ENCODE measurements at regions not wholly inside any gene's neighbourhood (a gene's known extent, or its start where the extent isn't known, plus 50 kb on each side); places are given as distances from the start of the nearest gene placed in this dataset.

DNA sequence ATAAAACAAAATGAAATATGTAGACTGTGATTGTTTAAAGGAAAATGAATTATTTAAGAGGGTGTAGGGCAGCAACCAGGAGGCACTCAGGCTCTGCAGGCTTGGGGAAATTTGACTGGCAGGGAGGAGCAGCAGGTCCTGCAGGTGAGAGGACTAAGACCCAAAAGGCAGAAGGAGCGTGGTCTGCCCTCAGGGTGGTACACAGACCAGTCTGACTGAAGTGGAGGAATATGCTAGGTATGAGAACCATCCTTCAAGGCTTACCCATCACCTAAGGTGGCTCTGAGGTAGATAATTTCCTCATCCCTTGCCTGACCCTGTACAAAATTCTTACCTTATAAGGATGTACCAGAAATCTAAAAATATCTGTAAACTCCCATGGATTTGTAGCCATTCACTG, 261.3 kb upstream of the RASGEF1B start (continued):
- TF ChIP-seq, protein P1, sequence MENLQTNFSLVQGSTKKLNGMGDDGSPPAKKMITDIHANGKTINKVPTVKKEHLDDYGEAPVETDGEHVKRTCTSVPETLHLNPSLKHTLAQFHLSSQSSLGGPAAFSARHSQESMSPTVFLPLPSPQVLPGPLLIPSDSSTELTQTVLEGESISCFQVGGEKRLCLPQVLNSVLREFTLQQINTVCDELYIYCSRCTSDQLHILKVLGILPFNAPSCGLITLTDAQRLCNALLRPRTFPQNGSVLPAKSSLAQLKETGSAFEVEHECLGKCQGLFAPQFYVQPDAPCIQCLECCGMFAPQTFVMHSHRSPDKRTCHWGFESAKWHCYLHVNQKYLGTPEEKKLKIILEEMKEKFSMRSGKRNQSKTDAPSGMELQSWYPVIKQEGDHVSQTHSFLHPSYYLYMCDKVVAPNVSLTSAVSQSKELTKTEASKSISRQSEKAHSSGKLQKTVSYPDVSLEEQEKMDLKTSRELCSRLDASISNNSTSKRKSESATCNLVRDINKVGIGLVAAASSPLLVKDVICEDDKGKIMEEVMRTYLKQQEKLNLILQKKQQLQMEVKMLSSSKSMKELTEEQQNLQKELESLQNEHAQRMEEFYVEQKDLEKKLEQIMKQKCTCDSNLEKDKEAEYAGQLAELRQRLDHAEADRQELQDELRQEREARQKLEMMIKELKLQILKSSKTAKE (IDR thresholded peaks at IDR 0.05; ENCODE audit: low read depth, poor library complexity, severe bottlenecking), result no peak
- TF ChIP-seq RB1 (IDR thresholded peaks at IDR 0.05; ENCODE audit: borderline replicate concordance), result no peak
- TF ChIP-seq ZNF384 (IDR thresholded peaks at IDR 0.05; ENCODE audit: borderline replicate concordance, low read depth, low read length), result no peak
- no peak for TF ChIP-seq BACH1 (IDR thresholded peaks at IDR 0.05; ENCODE audit: borderline replicate concordance)
- TF ChIP-seq, protein P2, sequence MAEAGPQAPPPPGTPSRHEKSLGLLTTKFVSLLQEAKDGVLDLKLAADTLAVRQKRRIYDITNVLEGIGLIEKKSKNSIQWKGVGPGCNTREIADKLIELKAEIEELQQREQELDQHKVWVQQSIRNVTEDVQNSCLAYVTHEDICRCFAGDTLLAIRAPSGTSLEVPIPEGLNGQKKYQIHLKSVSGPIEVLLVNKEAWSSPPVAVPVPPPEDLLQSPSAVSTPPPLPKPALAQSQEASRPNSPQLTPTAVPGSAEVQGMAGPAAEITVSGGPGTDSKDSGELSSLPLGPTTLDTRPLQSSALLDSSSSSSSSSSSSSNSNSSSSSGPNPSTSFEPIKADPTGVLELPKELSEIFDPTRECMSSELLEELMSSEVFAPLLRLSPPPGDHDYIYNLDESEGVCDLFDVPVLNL (IDR thresholded peaks at IDR 0.05; ENCODE audit: low read depth, low read length), result no peak

DNA sequence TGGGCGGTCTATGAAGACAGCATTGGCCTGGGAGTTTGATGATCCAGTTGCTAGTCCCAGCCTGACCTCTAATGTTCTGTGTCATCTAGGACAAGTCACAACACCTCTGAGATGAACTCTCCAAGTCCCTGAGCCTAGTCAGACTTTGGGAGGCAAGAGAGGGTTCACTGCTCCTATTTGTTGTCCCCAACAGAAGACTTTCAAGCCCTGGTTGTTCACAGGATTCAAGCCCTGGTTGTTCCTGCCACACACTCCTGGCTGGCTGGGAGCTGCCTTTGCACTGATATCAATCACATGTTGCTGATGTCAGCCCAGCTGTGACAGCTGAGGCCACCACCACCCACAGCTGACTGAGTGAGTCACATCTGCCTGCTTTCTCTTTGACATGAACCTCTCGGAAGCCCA, 253.2 kb upstream of the RASGEF1B start:
- Histone ChIP-seq H4K20me1 (ENCODE audit: control insufficient read depth, insufficient read depth) (no peaks in the 10 kb centered on the region), H3K4me3 (no peak overlapping the region), H3K4me2 (ENCODE audit: control insufficient read depth, insufficient read depth) (no peak overlapping the region), H3K27ac (ENCODE audit: control insufficient read depth, insufficient read depth) (no peak overlapping the region), H3K36me3 (ENCODE audit: control insufficient read depth in 2 of 2, insufficient read depth in 2 of 2, low read length in 1 of 2) (no peaks in the 10 kb centered on the region), H3K79me2 (ENCODE audit: control insufficient read depth, insufficient read depth, low read length) (no peaks in the 10 kb centered on the region), H3K27me3 (replicated peaks in 1 of 2; ENCODE audit: control insufficient read depth in 2 of 2, insufficient read depth in 2 of 2, low read length in 1 of 2) (no peaks in the 10 kb centered on the region; a peak in 1 of 4 replicates), H3K9ac (ENCODE audit: control insufficient read depth, insufficient read depth, low read length) (no peak overlapping the region), H2AFZ (ENCODE audit: control insufficient read depth, low read depth, low read length) (no peak overlapping the region), H3K9me3 (replicated peaks; ENCODE audit: control insufficient read depth, insufficient read depth, low read length) (no peaks in the 10 kb centered on the region), H3K4me1 (ENCODE audit: control insufficient read depth, insufficient read depth, low read length) (no peaks in the 10 kb centered on the region)
- WGBS (ENCODE audit: insufficient coverage, insufficient replicate concordance, low lambda C conversion rate, missing lambda C conversion rate), result 42% methylated on average over 2 of the region's 2 CpGs
- intact Hi-C loops (cut with micrococcal nuclease; ENCODE audit: unreplicated experiment) (no loop called here), in situ Hi-C loops (cut with MboI) (no loop called here)
- FAIRE-seq (no peak), ATAC-seq (peak; percentile 68), DNase-seq (ENCODE audit: low read depth, low spot score) (peak; percentile 3)
- ChIA-PET SMC1A (ENCODE audit: uncharacterized antibody, unreplicated experiment) (interaction anchor here (1.1 kb wide), 1 partner anchor 258 kb away, joined by 3 read pairs; no protein-coding TSS in a partner anchor), POLR2A (no interaction called here), RAD21 (ENCODE audit: unreplicated experiment) (no interaction called here), CTCF (interaction anchor here (0.6 kb wide), 1 partner anchor 743 kb away, joined by 3 read pairs; no protein-coding TSS in a partner anchor)
- no TSS peak for BruUV-seq (replicated peaks)
- TF ChIP-seq PAX8 (IDR thresholded peaks at IDR 0.05) (no peak), MXI1 (IDR thresholded peaks at IDR 0.05; ENCODE audit: low read depth, low read length) (no peak), JUND (IDR thresholded peaks at IDR 0.05; ENCODE audit: low read depth, low read length) (no peak), HDAC6 (IDR thresholded peaks at IDR 0.05; ENCODE audit: unreplicated experiment) (no peak), NFYA (IDR thresholded peaks at IDR 0.05; ENCODE audit: borderline replicate concordance, low read depth, low read length) (no peak), WRNIP1 (IDR thresholded peaks at IDR 0.05; ENCODE audit: borderline replicate concordance, low read depth, low read length) (no peak), TCF12 (IDR thresholded peaks at IDR 0.05; ENCODE audit: low read depth, low read length) (0 out of 2 replicates have a peak, but pooled peaks have one; percentile 46), EP300 (IDR thresholded peaks at IDR 0.05; ENCODE audit: borderline replicate concordance in 1 of 2, control insufficient read depth in 1 of 2, low read depth in 2 of 2, low read length in 2 of 2) (no peak), HDAC2 (IDR thresholded peaks at IDR 0.05) (no peak)
- TF ChIP-seq, protein P3, sequence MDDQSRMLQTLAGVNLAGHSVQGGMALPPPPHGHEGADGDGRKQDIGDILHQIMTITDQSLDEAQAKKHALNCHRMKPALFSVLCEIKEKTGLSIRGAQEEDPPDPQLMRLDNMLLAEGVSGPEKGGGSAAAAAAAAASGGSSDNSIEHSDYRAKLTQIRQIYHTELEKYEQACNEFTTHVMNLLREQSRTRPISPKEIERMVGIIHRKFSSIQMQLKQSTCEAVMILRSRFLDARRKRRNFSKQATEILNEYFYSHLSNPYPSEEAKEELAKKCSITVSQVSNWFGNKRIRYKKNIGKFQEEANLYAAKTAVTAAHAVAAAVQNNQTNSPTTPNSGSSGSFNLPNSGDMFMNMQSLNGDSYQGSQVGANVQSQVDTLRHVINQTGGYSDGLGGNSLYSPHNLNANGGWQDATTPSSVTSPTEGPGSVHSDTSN (IDR thresholded peaks at IDR 0.05; ENCODE audit: insufficient replicate concordance, low read depth, low read length), result peak; percentile 61
- TF ChIP-seq, protein P4, sequence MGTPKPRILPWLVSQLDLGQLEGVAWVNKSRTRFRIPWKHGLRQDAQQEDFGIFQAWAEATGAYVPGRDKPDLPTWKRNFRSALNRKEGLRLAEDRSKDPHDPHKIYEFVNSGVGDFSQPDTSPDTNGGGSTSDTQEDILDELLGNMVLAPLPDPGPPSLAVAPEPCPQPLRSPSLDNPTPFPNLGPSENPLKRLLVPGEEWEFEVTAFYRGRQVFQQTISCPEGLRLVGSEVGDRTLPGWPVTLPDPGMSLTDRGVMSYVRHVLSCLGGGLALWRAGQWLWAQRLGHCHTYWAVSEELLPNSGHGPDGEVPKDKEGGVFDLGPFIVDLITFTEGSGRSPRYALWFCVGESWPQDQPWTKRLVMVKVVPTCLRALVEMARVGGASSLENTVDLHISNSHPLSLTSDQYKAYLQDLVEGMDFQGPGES (IDR thresholded peaks at IDR 0.05), result no peak
- TF ChIP-seq, protein P5, sequence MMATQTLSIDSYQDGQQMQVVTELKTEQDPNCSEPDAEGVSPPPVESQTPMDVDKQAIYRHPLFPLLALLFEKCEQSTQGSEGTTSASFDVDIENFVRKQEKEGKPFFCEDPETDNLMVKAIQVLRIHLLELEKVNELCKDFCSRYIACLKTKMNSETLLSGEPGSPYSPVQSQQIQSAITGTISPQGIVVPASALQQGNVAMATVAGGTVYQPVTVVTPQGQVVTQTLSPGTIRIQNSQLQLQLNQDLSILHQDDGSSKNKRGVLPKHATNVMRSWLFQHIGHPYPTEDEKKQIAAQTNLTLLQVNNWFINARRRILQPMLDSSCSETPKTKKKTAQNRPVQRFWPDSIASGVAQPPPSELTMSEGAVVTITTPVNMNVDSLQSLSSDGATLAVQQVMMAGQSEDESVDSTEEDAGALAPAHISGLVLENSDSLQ (IDR thresholded peaks at IDR 0.05), result peak; percentile 30; the same call in 1 of the 2 replicates

Data from GM12878 (cell line).